Right lobe of liver (tissue), 4 donors: ENCODE measurements at regions not wholly inside any gene's neighbourhood (a gene's known extent, or its start where the extent isn't known, plus 50 kb on each side); places are given as distances from the start of the nearest gene placed in this dataset.

Experiments used
- POLR2A ChIP-seq: fragments of 450-650 bp; IDR thresholded peaks from one replicate; pipeline ENCODE4 v1.6.1; 2017; ENCODE audit warnings: antibody characterized with exemption, mild to moderate bottlenecking
- TF ChIP-seq, protein P1 (sequence below), 4 donors: fragments of 200-600 bp in 3 of 4; fragments of 450-650 bp in 1 of 4; IDR thresholded peaks; one replicate each; pipeline versions ENCODE4 v1.5.1 to v1.8.0; 2016 to 2022; ENCODE audit warnings: antibody characterized with exemption in 4 of 4, mild to moderate bottlenecking in 2 of 4
- donor health status: DM: no; HTN: no; CAD: no.
- donor health status: DM: no; HTN: no; CAD: no.
- donor health status: DM: no; HTN: yes; CAD: no.

DNA sequence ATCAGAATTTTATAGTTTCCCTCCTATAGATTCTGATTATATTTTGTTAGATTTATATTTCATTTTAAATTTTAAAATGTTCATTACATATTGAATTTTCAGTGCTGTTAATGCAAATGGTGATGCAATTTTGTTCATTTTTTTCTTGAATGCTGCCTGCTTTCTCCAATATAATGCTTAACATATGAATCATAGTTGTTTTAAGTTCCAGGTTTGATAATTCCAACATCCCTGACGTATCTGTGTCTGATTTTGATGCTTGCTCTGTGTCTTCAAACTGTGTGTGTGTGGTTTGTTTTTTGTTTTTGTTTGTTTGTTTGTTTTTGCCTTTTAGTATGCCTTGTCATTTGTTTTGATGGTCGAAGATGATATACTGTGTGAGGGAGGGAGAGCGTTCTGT lies 134.7 kb upstream of the ELAC2 start:
- TF ChIP-seq, protein P1, sequence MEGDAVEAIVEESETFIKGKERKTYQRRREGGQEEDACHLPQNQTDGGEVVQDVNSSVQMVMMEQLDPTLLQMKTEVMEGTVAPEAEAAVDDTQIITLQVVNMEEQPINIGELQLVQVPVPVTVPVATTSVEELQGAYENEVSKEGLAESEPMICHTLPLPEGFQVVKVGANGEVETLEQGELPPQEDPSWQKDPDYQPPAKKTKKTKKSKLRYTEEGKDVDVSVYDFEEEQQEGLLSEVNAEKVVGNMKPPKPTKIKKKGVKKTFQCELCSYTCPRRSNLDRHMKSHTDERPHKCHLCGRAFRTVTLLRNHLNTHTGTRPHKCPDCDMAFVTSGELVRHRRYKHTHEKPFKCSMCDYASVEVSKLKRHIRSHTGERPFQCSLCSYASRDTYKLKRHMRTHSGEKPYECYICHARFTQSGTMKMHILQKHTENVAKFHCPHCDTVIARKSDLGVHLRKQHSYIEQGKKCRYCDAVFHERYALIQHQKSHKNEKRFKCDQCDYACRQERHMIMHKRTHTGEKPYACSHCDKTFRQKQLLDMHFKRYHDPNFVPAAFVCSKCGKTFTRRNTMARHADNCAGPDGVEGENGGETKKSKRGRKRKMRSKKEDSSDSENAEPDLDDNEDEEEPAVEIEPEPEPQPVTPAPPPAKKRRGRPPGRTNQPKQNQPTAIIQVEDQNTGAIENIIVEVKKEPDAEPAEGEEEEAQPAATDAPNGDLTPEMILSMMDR (IDR thresholded peaks at IDR 0.05) = no peak
- TF ChIP-seq POLR2A = no peak
